Loucy (cell line): ENCODE measurements at regions not wholly inside any gene's neighbourhood (a gene's known extent, or its start where the extent isn't known, plus 50 kb on each side); places are given as distances from the start of the nearest gene placed in this dataset.

Experiments used
- H2AFZ ChIP-seq: fragments of 200-600 bp; sonication (generic); 2 replicates; pipeline ENCODE4 v1.6.0; 2016; ENCODE audit warnings: antibody characterized with exemption, mild to moderate bottlenecking, low read length, moderate library complexity
- H3F3A ChIP-seq: fragments of 200-600 bp; 2 replicates; pipeline ENCODE4 v1.6.0; 2016; ENCODE audit warnings: antibody characterized with exemption, low read depth, mild to moderate bottlenecking
- H3K27me3 ChIP-seq: fragments of 200-600 bp; sonication (generic); 2 replicates; pipeline ENCODE4 v1.6.1; 2014; ENCODE audit warnings: low read length, mild to moderate bottlenecking; ENCODE audit not compliant: insufficient read depth, poor library complexity, severe bottlenecking
- H3K36me3 ChIP-seq: fragments of 200-600 bp; sonication (generic); 2 replicates; pipeline ENCODE4 v1.6.1; 2016; ENCODE audit warnings: low read length; ENCODE audit not compliant: insufficient read depth
- H3K4me1 ChIP-seq: fragments of 200-600 bp; sonication (generic); 2 replicates; pipeline ENCODE4 v1.5.1; 2014; ENCODE audit warnings: low read length, mild to moderate bottlenecking; ENCODE audit not compliant: insufficient read depth, poor library complexity, severe bottlenecking
- H3K4me2 ChIP-seq: fragments of 200-600 bp; sonication (generic); 2 replicates; pipeline ENCODE4 v1.6.0; 2014; ENCODE audit warnings: antibody characterized with exemption, low read length, low read depth, mild to moderate bottlenecking; ENCODE audit not compliant: poor library complexity, severe bottlenecking
- H3K4me3 ChIP-seq: fragments of 200-600 bp; sonication (generic); 2 replicates; pipeline ENCODE4 v1.5.1; 2014; ENCODE audit warnings: low read length, mild to moderate bottlenecking, mixed read lengths; ENCODE audit not compliant: poor library complexity, severe bottlenecking
- H3K79me2 ChIP-seq: fragments of 200-600 bp; sonication (generic); 2 replicates; pipeline ENCODE4 v1.6.1; 2014; ENCODE audit warnings: low read length; ENCODE audit not compliant: insufficient read depth
- H3K9ac ChIP-seq: fragments of 200-600 bp; sonication (generic); 2 replicates; pipeline ENCODE4 v1.6.0; 2014; ENCODE audit warnings: mild to moderate bottlenecking, low read depth, low read length, moderate library complexity; ENCODE audit not compliant: poor library complexity, severe bottlenecking
- H3K9me2 ChIP-seq: fragments of 200-600 bp; sonication (generic); replicated peaks from 2 replicates; pipeline ENCODE4 v1.6.1; 2016; ENCODE audit warnings: low read depth, low read length, mixed read lengths
- H3K9me3 ChIP-seq: fragments of 200-600 bp; sonication (generic); 2 replicates; pipeline ENCODE4 v1.6.1; 2014; ENCODE audit warnings: mild to moderate bottlenecking, antibody characterized with exemption, low read length, low read depth; ENCODE audit not compliant: insufficient read depth
- H4K20me1 ChIP-seq: fragments of 200-600 bp; sonication (generic); 2 replicates; pipeline ENCODE4 v1.6.0; 2014; ENCODE audit warnings: antibody characterized with exemption, low read length, mild to moderate bottlenecking; ENCODE audit not compliant: insufficient read depth, poor library complexity, severe bottlenecking
- EZH2phosphoT487 ChIP-seq: fragments of 200-600 bp; IDR thresholded peaks from 2 replicates; pipeline ENCODE4 v1.6.1; 2018; ENCODE audit warnings: antibody characterized with exemption, mild to moderate bottlenecking, moderate library complexity, borderline replicate concordance
- TF ChIP-seq, protein P1 (sequence below): fragments of 200-600 bp; sonication (generic); conservative IDR thresholded peaks from 2 replicates; pipeline ENCODE4 v1.5.1; 2014; ENCODE audit warnings: mild to moderate bottlenecking, antibody characterized with exemption, low read length

DNA sequence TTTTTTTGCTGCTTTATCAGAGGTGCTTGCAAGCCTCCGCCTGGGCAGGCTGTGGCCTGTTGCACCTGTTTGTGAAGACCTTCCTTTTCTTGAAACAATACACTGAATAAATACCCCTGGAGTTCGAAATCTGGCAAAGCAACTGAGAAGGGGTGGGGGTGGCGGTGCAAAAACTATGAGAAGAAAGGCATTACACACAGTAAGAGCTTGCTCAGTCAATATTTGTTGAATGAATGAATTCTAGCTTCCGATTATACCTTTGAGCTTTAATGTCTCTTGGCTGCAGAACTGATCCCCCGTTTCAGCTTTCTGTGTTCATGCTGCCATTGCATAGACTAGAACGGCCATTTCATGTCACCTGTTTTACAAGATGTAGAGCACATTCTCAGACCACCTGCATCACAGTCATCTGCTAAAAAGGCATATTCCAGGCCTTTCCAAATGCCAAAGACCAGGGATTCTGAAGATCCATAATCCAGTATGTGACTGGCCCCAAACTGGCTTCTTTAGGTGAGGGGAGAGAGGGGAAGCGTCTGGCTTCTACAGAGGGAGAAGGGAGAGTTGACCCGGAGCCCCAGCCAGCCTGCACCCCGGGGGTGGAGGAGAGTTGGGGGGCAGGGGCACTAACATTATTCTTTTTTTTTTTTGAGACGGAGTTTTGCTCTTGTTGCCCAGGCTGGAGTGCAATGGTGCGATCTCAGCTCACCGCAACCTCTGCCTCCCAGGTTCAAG, 111.5 kb downstream of the ETS2 start:
- H3K27me3 ChIP-seq: no peaks in the 10 kb centered on the region
- TF ChIP-seq, protein P1, sequence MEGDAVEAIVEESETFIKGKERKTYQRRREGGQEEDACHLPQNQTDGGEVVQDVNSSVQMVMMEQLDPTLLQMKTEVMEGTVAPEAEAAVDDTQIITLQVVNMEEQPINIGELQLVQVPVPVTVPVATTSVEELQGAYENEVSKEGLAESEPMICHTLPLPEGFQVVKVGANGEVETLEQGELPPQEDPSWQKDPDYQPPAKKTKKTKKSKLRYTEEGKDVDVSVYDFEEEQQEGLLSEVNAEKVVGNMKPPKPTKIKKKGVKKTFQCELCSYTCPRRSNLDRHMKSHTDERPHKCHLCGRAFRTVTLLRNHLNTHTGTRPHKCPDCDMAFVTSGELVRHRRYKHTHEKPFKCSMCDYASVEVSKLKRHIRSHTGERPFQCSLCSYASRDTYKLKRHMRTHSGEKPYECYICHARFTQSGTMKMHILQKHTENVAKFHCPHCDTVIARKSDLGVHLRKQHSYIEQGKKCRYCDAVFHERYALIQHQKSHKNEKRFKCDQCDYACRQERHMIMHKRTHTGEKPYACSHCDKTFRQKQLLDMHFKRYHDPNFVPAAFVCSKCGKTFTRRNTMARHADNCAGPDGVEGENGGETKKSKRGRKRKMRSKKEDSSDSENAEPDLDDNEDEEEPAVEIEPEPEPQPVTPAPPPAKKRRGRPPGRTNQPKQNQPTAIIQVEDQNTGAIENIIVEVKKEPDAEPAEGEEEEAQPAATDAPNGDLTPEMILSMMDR: no peak
- TF ChIP-seq EZH2phosphoT487: no peak
- H3K36me3 ChIP-seq: no peaks in the 10 kb centered on the region
- no peaks in the 10 kb centered on the region for H3K9me3 ChIP-seq
- H3K79me2 ChIP-seq: no peaks in the 10 kb centered on the region
- H3K4me3 ChIP-seq: no peak overlapping the region
- H3K4me1 ChIP-seq: peaks cover 9% of the 10 kb centered on the region
- no peaks in the 10 kb centered on the region for H3F3A ChIP-seq
- H3K9ac ChIP-seq: no peak overlapping the region
- H3K4me2 ChIP-seq: no peak overlapping the region
- no peak overlapping the region for H2AFZ ChIP-seq
- H4K20me1 ChIP-seq: no peaks in the 10 kb centered on the region
- no peaks in the 10 kb centered on the region for H3K9me2 ChIP-seq

- H3K36me3 ChIP-seq: no peaks in the 10 kb centered on the region
- H3K9ac ChIP-seq: no peak overlapping the region
- no peaks in the 10 kb centered on the region for H3K9me3 ChIP-seq
- no peak overlapping the region for H3K4me2 ChIP-seq
- H3K4me3 ChIP-seq: no peak overlapping the region
- H3K27me3 ChIP-seq: no peaks in the 10 kb centered on the region
- no peaks in the 10 kb centered on the region for H3K9me2 ChIP-seq
- H2AFZ ChIP-seq: no peak overlapping the region
- H3F3A ChIP-seq: no peaks in the 10 kb centered on the region
- no peaks in the 10 kb centered on the region for H3K79me2 ChIP-seq
- H3K4me1 ChIP-seq: peaks cover 9% of the 10 kb centered on the region
- no peaks in the 10 kb centered on the region for H4K20me1 ChIP-seq
- TF ChIP-seq, protein P1: no peak
- no peak for TF ChIP-seq EZH2phosphoT487
Observed at GRCh38 chr21:38916214-38916964, 110.7 kb downstream of the ETS2 start.

DNA sequence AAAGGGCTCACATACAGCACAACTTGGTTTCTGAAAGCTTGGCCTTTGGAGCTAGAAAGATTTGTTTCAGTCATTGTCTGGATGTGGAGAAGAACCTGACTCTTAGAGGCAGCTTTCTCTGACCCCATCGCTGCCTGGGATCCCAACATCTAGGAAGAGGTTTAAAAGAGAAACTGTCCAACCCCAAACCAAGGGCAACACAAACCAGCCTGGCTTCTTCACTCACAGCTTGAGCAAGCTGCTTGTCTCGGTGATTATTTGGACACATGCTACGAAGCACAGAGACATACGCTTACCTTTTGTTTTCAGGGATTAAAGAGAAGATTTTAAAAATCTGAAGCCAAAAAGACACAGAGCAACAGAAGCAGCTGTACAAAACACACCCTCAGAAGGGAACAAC, 109.8 kb downstream of the ETS2 start:
- Histone ChIP-seq H3K9ac (no peak overlapping the region), H3K9me2 (no peaks in the 10 kb centered on the region), H3K9me3 (no peaks in the 10 kb centered on the region), H3F3A (no peaks in the 10 kb centered on the region), H3K4me1 (peaks cover 9% of the 10 kb centered on the region), H3K36me3 (no peaks in the 10 kb centered on the region), H3K79me2 (no peaks in the 10 kb centered on the region), H3K27me3 (no peaks in the 10 kb centered on the region), H4K20me1 (no peaks in the 10 kb centered on the region), H2AFZ (0 out of 2 replicates have a peak overlapping the region, but pooled peaks have one; percentile 44), H3K4me2 (no peak overlapping the region), H3K4me3 (no peak overlapping the region)
- TF ChIP-seq EZH2phosphoT487: no peak
- TF ChIP-seq, protein P1: no peak
